Spleen (tissue), 11 donors: ENCODE measurements at regions not wholly inside any gene's neighbourhood (a gene's known extent, or its start where the extent isn't known, plus 50 kb on each side); places are given as distances from the start of the nearest gene placed in this dataset.

Source experiments
- DNase-seq: peaks from one replicate; pipeline ENCODE4 v3.0.0-alpha.2; 2020
- H3K27ac ChIP-seq, 8 donors: fragments of 200-600 bp; sonication (generic) in 7 of 8; 1 replicate in 4 of 8; 2 replicates in 4 of 8; pipeline versions ENCODE4 v1.5.0 to v1.8.0; 2016 to 2021; ENCODE audit warnings: inconsistent platforms in 4 of 8, mild to moderate bottlenecking in 4 of 8, moderate library complexity in 1 of 8
- H3K27me3 ChIP-seq, 7 donors: fragments of 200-600 bp; sonication (generic) in 6 of 7; replicated peaks in 1 of 7; 1 replicate in 4 of 7; 2 replicates in 3 of 7; pipeline versions ENCODE4 v1.5.0 to v1.8.0; 2016 to 2021; ENCODE audit warnings: inconsistent platforms in 3 of 7, mild to moderate bottlenecking in 1 of 7
- H3K36me3 ChIP-seq, 6 donors: fragments of 200-600 bp; sonication (generic) in 5 of 6; 1 replicate in 4 of 6; 2 replicates in 2 of 6; pipeline versions ENCODE4 v1.5.0 to v1.8.0; 2016 to 2021; ENCODE audit warnings: inconsistent platforms in 2 of 6
- H3K4me1 ChIP-seq, 6 donors: fragments of 200-600 bp; sonication (generic) in 5 of 6; 1 replicate in 3 of 6; 2 replicates in 3 of 6; pipeline versions ENCODE4 v1.5.0 to v1.8.0; 2016 to 2021; ENCODE audit warnings: inconsistent platforms in 3 of 6
- H3K4me3 ChIP-seq, 8 donors: fragments of 200-600 bp; sonication (generic) in 7 of 8; 1 replicate in 4 of 8; 2 replicates in 4 of 8; pipeline versions ENCODE4 v1.5.0 to v1.8.0; 2016 to 2021; ENCODE audit warnings: inconsistent platforms in 4 of 8, mild to moderate bottlenecking in 4 of 8, moderate library complexity in 2 of 8
- H3K9me3 ChIP-seq, 8 donors: fragments of 200-600 bp; sonication (generic) in 7 of 8; 1 replicate in 4 of 8; 2 replicates in 4 of 8; pipeline versions ENCODE4 v1.5.0 to v1.8.0; 2016 to 2021; ENCODE audit warnings: inconsistent platforms in 4 of 8
- CTCF ChIP-seq, 11 experiments: fragments of 200-600 bp in 7 of 11; fragments of 450-650 bp in 4 of 11; sonication (generic) in 4 of 11; IDR thresholded peaks in 8 of 11; conservative IDR thresholded peaks in 3 of 11; 1 replicate in 7 of 11; 2 replicates in 4 of 11; pipeline versions ENCODE4 v1.4.0 to v1.8.0; 2016 to 2021; ENCODE audit warnings: antibody characterized with exemption in 11 of 11, inconsistent platforms in 4 of 11, mild to moderate bottlenecking in 1 of 11
- POLR2A ChIP-seq, 3 donors: fragments of 450-650 bp; IDR thresholded peaks; one replicate each; pipeline ENCODE4 v1.5.1; 2017; ENCODE audit warnings: antibody characterized with exemption in 3 of 3, mild to moderate bottlenecking in 1 of 3
- POLR2AphosphoS5 ChIP-seq, 3 donors: sonication (generic); formaldehyde crosslinking; IDR thresholded peaks; one replicate each; pipeline ENCODE4 v1.5.1; 2017; ENCODE audit warnings: antibody characterized with exemption in 3 of 3
- WGBS, 5 donors: extraction: QIAGEN DNeasy Blood & Tissue Kit in 3 of 5; methylation state at CpG; one replicate each; pipeline versions ENCODE4 v1.1.5 to v1.1.7; 2013 to 2018; 5-methylcytosine and 5-hydroxymethylcytosine counted together
- intact Hi-C: fragments of 100-400 bp; cut with DNase I; formaldehyde crosslinking; loops from one replicate; pipeline ENCODE4 v1.15.0; 2023; ENCODE audit warnings: low total_unique reads
- donor health status: healthy with polysubstance abuse.
- donor health status: DM: no; HTN: no; CAD: no; lungs with moderate emphysema.
- donor health status: DM: no; HTN: no; CAD: no.
- donor health status: Bipolar disorder and iron deficiency.
- donor health status: healthy.
- donor health status: DM: no; HTN: no; CAD: no.
- donor health status: DM: yes; HTN: yes; CAD: no.

DNA sequence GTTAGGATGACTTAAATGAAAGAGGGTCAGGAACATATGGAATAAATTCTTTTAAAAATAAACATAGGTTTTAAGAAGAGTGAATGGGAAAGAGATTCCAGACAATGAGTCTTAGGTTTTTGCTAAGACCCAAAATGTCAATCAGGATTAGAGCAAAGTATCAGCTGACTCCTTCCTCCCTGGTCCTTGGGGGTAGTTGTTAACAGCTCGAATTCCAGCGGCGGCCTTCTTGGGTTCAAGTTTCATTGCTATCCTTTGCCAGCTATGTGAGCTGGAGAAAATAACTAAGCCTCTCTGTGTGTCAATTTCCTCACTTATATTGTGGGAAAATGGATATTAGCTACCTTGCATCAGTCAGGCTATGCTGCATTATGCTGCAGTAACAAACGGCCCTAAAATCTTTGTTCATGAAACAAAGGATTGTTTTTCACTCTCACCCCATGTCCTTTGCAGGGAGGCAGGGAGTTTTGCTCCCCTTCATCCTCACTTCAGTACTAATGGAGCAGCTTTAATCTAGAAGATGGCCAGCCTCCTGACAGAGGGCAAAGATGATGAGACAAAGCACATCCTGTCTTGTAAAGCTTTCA, 83.8 kb upstream of the RFLNA start:
- TF ChIP-seq POLR2A (IDR thresholded peaks at IDR 0.05) (no peak), POLR2AphosphoS5 (IDR thresholded peaks at IDR 0.05) (no peak), CTCF (IDR thresholded peaks at IDR 0.05 in 8 of 11, conservative IDR thresholded peaks at IDR 0.05 in 3 of 11) (no peak)
- Histone ChIP-seq H3K27ac (no peak overlapping the region), H3K27me3 (peaks cover 0 to 4% (median 0%) of the 10 kb centered on the region in 7 donors), H3K36me3 (no peaks in the 10 kb centered on the region), H3K9me3 (peaks cover 0 to 38% (median 25%) of the 10 kb centered on the region in 8 donors), H3K4me1 (no peaks in the 10 kb centered on the region), H3K4me3 (no peak overlapping the region)
- DNase-seq: no peak
- 91 to 97% (median 93%) methylated on average over 4 of the region's 4 CpGs for WGBS, 5 donors
- intact Hi-C loops: no loop called here

DNA sequence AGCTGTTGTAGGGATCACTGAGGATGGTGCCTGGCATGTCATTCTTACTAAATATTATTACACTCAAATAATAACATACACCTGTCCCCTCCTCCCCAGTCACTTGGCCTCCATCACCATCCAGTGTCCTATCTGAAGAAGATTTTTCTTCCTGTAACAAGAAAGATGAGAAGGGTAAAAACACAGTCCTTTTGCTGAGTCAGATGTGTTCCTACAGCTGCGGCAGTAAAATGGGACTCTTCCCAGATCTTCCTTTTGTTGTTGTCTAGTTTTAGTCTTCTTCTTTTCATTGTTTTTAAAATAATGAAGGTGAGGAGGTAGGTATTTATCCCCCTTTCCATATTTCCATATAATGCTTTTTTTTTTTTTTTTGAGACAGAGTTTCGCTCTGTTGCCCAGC, 83.1 kb upstream of the RFLNA start:
- H3K4me3 ChIP-seq: no peak overlapping the region
- WGBS, 5 donors: 91 to 100% (median 95%) methylated on average over 2 of the region's 2 CpGs
- no peak overlapping the region for H3K27ac ChIP-seq
- no peak for DNase-seq
- H3K9me3 ChIP-seq: peaks cover 0 to 35% (median 24%) of the 10 kb centered on the region in 8 donors
- no peaks in the 10 kb centered on the region for H3K4me1 ChIP-seq
- intact Hi-C loops: no loop called here
- no peaks in the 10 kb centered on the region for H3K36me3 ChIP-seq
- H3K27me3 ChIP-seq: peaks cover 0 to 10% (median 0%) of the 10 kb centered on the region in 7 donors
- TF ChIP-seq POLR2AphosphoS5 (IDR thresholded peaks at IDR 0.05) (no peak), POLR2A (IDR thresholded peaks at IDR 0.05) (no peak), CTCF (IDR thresholded peaks at IDR 0.05 in 8 of 11, conservative IDR thresholded peaks at IDR 0.05 in 3 of 11) (no peak)

DNA sequence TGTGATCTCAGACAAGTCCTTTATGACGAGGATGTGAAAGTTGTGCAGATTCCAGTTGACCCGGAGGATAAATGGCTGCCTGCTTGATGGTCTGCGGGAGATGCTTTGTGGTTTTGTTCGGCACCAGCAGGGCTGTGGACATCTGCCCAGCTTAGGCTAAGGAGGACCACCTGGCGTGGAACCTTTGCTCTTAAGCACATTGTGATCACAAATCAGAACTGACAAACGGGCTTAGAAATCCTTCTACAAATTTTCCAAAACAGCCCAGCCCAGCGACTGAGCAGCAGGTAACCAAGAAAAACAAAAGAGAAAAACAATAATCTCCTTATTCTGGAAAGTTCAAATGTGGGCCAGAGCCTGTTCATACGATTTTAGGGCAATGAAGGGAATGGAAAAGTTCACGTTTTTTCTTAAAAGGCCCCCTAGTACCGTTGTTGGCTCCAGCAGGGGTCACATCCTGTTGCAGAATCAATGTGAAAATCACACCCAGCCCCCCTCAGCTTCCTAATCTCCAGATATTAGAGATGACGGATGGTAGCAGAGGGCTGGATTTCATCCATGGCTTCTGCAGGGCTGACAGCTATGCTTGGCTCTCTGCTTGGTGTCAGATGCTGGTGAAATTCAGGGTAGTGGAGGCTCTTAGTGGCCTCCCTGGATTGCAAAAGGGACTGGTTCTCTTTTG, 81.1 kb upstream of the RFLNA start:
- H3K4me3 ChIP-seq: no peak overlapping the region
- no peaks in the 10 kb centered on the region for H3K36me3 ChIP-seq
- 75 to 84% (median 77%) methylated on average over 11 of the region's 11 CpGs for WGBS, 5 donors
- TF ChIP-seq POLR2AphosphoS5 (IDR thresholded peaks at IDR 0.05) (no peak), CTCF (IDR thresholded peaks at IDR 0.05 in 8 of 11, conservative IDR thresholded peaks at IDR 0.05 in 3 of 11) (no peak), POLR2A (IDR thresholded peaks at IDR 0.05) (no peak)
- no peak for DNase-seq
- no peak overlapping the region for H3K27ac ChIP-seq
- H3K4me1 ChIP-seq: peaks cover 0 to 8% (median 0%) of the 10 kb centered on the region in 6 donors
- H3K27me3 ChIP-seq: peaks cover 0 to 15% (median 0%) of the 10 kb centered on the region in 7 donors
- intact Hi-C loops: no loop called here
- peaks cover 0 to 35% (median 24%) of the 10 kb centered on the region in 8 donors for H3K9me3 ChIP-seq

- 92 to 96% (median 94%) methylated on average over 3 of the region's 3 CpGs for WGBS, 5 donors
Observed at GRCh38 chr12:124214574-124214973, 80.3 kb upstream of the RFLNA start.

More at GRCh38 chr12:124214574-124214973, 80.3 kb upstream of the RFLNA start:
- Histone ChIP-seq H3K27me3 (peaks cover 0 to 15% (median 0%) of the 10 kb centered on the region in 7 donors), H3K27ac (no peak overlapping the region), H3K4me3 (no peak overlapping the region), H3K36me3 (no peaks in the 10 kb centered on the region), H3K4me1 (peaks cover 0 to 8% (median 0%) of the 10 kb centered on the region in 6 donors), H3K9me3 (peaks cover 0 to 35% (median 24%) of the 10 kb centered on the region in 8 donors)
- intact Hi-C loops: no loop called here
- no peak for DNase-seq
- TF ChIP-seq CTCF (IDR thresholded peaks at IDR 0.05 in 8 of 11, conservative IDR thresholded peaks at IDR 0.05 in 3 of 11) (no peak), POLR2A (IDR thresholded peaks at IDR 0.05) (no peak), POLR2AphosphoS5 (IDR thresholded peaks at IDR 0.05) (no peak)
